ENCODE measurements at regions not wholly inside any gene's neighbourhood (a gene's known extent, or its start where the extent isn't known, plus 50 kb on each side); places are given as distances from the start of the nearest gene placed in this dataset.

GRCh38 chr17:13933441-13934276 is 135.6 kb upstream of the COX10 start:
- TF ChIP-seq CTCF (IDR thresholded peaks at IDR 0.05), result no peak
- TF ChIP-seq POLR2A (IDR thresholded peaks at IDR 0.05), result no peak
- TF ChIP-seq POLR2AphosphoS5 (IDR thresholded peaks at IDR 0.05), result no peak
- no peak for TF ChIP-seq EP300 (IDR thresholded peaks at IDR 0.05)

All from gastroesophageal sphincter (tissue), 3 donors.